ENCODE measurements at regions not wholly inside any gene's neighbourhood (a gene's known extent, or its start where the extent isn't known, plus 50 kb on each side); places are given as distances from the start of the nearest gene placed in this dataset.

DNA sequence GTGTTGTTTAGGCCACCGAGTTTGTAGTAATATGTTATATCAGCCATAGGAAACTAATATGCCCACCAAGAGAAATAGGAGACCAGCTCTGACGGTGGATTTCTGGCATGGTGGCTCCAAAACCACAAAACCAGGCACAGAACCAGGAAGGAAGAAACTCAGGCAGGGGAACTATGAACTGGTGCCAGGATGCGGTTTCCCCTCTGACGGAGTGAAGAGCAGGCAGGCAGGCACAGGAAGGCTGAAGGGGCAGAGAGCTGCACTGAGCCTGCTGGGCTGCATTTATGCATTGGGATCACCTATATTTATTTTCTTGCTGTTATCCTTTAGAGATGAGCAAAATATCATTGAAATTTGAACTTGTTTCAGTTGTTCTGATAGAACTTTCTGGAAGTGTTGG lies 479.4 kb downstream of the VRK1 start:
- Mint-ChIP-seq H3K4me1 (peaks cover 10% of the 10 kb centered on the region), H3K27ac (no peak overlapping the region), H3K9me3 (no peaks in the 10 kb centered on the region), H3K4me3 (no peak overlapping the region), H3K36me3 (no peaks in the 10 kb centered on the region)
- ATAC-seq: peak; percentile 43
- DNase-seq (ENCODE audit: low spot score in 2 of 2): no peak

DNA sequence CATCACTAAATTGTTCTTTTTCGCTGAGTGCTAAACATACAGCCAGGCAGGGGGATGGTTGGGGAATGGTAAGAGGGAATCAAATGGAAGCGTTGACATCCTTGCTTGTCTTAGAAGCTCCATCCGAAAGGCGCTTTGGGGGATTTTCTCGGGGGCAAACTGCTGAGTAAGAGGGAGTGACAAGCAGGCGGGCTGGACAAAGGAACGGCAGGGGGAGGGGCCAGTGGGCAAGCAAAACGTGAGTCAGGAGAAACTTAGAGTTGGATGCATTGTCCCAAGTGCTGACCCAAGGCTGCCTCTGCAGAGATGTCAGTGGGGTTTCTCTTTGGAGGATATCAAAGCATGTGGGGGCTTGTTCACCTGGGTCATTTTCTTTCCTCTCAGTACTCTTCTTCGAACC lies 480.5 kb downstream of the VRK1 start:
- no peak overlapping the region for H3K4me3 Mint-ChIP-seq
- H3K9me3 Mint-ChIP-seq: no peaks in the 10 kb centered on the region
- H3K4me1 Mint-ChIP-seq: peaks cover 10% of the 10 kb centered on the region
- H3K27ac Mint-ChIP-seq: no peak overlapping the region
- ATAC-seq (no peak), DNase-seq (ENCODE audit: low spot score in 2 of 2) (no peak)
- H3K36me3 Mint-ChIP-seq: no peaks in the 10 kb centered on the region

DNA sequence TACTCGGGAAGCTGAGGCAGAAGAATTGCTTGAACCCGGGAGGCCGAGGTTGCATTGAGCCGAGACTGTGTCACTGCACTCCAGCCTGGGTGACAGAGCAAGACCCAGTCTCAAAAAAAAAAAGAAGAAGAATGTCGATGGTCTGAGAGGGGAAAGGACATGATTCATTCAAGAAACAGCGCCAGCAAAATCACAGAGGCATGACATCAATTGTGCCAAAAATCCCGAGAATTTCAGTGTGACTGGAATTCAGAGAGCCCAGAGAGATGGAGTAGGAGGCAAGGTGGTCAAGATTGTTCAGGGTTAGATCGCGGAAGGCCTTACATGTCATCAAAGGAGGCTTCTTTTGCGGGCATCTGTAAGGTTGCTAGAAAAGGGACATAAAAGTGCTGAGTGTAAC lies 483.3 kb downstream of the VRK1 start:
- no peak for ATAC-seq
- no peaks in the 10 kb centered on the region for H3K36me3 Mint-ChIP-seq
- no peak for DNase-seq (ENCODE audit: low spot score in 2 of 2)
- no peaks in the 10 kb centered on the region for H3K9me3 Mint-ChIP-seq
- H3K4me1 Mint-ChIP-seq: peaks cover 10% of the 10 kb centered on the region
- no peak overlapping the region for H3K4me3 Mint-ChIP-seq
- H3K27ac Mint-ChIP-seq: no peak overlapping the region

DNA sequence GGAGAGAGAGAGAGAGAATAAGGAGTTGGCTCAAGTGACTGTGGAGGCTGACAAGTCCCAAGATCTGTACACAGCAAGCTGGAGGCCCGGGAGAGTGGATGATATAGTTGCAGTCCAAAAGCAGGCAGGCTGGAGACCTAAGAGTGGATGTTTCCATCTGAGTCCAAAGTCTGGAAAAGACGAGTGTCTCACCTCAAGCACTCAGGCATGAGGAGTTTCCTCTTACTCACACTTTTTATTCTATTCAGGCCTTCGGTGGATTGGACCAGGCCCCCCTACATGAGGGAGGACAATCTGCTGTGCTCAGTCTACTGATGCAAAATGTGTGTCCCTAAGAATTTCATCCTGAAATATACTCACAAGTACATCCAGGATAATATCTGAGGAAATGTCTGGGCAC lies 484.6 kb downstream of the VRK1 start:
- H3K9me3 Mint-ChIP-seq: no peaks in the 10 kb centered on the region
- DNase-seq (ENCODE audit: low spot score in 2 of 2) (no peak), ATAC-seq (no peak)
- H3K4me1 Mint-ChIP-seq: peaks cover 2% of the 10 kb centered on the region
- no peaks in the 10 kb centered on the region for H3K36me3 Mint-ChIP-seq
- H3K27ac Mint-ChIP-seq: no peak overlapping the region
- no peak overlapping the region for H3K4me3 Mint-ChIP-seq

DNA sequence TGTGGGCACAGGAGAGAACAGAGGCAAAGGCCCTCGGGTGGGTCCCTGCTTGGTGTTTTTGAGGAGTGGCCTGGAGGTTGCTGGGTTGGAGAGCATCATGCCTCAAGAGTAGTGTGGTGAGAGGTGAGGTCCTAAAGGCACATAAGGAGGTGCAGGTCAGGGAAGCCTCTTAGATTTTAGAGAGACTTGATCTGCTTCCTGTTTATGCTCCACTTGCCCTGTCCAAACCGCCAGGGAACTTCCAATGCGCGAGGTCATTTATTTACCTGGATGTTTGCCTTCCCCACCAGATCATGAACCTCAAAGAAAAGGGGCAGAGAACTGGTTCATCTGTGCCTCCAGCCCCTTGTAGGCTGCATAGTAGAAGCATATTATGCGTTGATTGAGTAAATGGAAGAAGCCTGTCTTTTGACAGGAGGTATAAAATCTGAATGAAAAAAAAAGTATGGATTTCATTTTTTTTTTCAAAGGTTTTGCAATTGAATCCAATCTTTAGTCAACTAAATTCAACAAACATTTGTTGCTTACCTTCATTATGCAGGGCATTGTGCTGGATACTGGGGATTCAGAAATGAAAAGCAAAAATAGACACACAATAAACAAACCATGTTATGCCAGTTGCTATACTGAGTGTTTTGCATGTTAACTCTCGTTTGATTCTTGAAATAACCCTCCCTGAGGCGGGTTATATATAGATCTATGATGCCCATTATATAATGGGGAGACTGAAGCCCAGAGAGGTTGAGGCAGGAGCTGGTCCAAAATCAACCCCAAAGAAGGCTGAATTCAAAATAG lies 485.2 kb downstream of the VRK1 start:
- no peak for ATAC-seq

DNA sequence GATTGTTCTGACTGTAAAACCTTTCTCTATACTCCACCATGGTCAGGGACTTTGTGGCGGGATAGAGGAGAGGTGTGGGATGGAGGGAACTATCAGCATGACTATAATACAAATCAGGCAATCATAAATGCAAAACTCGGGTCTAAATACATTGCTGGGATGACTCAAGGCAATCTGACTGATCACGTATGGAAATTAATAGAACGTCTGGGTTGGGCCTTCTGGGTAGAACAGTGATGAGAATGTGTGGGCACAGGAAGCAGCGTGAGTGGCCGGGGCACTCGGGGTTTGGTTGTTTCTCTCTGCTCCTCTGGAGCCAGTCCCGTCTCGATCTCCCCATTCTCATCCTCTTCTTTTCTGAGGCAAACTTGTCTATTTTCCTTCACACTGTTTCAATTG lies 485.8 kb downstream of the VRK1 start:
- H3K27ac Mint-ChIP-seq: no peak overlapping the region
- H3K36me3 Mint-ChIP-seq: no peaks in the 10 kb centered on the region
- ATAC-seq (peak; percentile 57), DNase-seq (ENCODE audit: low spot score in 2 of 2) (no peak)
- no peak overlapping the region for H3K4me3 Mint-ChIP-seq
- H3K4me1 Mint-ChIP-seq: no peaks in the 10 kb centered on the region
- no peaks in the 10 kb centered on the region for H3K9me3 Mint-ChIP-seq

More for the DNA sequence above, 485.2 kb downstream of the VRK1 start:
- H3K36me3 Mint-ChIP-seq: no peaks in the 10 kb centered on the region
- H3K9me3 Mint-ChIP-seq: no peaks in the 10 kb centered on the region
- H3K27ac Mint-ChIP-seq: no peak overlapping the region
- DNase-seq (ENCODE audit: low spot score in 2 of 2): no peak
- no peak overlapping the region for H3K4me3 Mint-ChIP-seq
- no peaks in the 10 kb centered on the region for H3K4me1 Mint-ChIP-seq

DNA sequence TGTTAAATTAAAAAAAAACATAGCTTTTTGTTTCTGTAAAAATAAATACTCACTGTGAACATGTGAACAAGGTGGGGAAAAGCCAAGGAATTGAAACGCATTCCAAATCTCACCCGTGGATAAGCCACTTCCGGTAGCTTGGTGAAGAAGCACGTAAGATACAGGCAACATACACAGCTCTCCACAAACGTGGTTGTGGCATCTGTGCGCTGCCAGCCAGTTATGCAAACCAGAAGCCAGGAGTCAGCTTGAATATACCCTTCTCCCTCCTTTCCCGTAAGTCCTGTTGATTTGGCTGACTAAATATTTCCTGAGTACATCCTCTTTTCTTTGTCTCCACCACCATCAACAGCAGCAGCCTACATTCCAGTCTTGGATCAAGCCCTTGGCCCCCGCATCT lies 486.2 kb downstream of the VRK1 start:
- no peak for ATAC-seq
- no peak for DNase-seq (ENCODE audit: low spot score in 2 of 2)
- Mint-ChIP-seq H3K27ac (no peak overlapping the region), H3K4me3 (no peak overlapping the region), H3K36me3 (no peaks in the 10 kb centered on the region), H3K9me3 (no peaks in the 10 kb centered on the region), H3K4me1 (no peaks in the 10 kb centered on the region)

DNA sequence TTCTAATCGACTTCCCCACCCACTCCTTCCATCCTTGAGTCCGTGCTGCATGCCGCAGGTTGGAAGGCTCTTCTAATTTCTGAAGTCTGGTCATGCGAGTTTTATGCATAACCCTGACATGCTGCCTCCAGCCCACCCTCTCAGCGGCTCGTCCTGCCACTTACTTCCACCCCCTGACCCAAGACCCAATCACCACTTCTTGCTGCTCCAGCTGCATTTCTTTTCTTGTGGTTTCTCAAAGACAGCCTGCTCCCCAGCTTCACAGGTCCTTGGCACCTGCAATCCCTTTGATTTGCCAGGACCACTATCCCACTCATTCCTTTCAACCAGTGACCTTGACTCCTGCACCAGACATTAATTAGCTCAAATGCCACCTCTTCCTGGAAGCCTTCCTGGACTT lies 486.7 kb downstream of the VRK1 start:
- H3K9me3 Mint-ChIP-seq: no peaks in the 10 kb centered on the region
- no peak for DNase-seq (ENCODE audit: low spot score in 2 of 2)

DNA sequence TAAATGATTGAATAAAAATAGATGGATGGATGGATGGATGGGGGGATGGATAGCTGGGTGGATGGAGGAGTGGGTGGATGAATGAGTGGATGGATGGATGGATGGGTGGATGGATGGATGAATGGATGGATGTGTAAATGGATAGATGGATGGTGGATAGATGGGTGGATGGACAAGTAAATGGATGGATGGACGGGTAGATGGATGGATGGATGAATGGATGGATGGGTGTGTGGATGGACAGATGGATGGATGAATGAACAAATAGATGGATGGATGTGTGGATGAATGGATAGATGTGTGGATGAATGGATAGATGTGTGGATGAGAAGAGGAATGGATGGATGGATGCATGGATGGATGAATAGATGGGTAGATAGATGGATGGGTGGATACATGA lies 490.8 kb downstream of the VRK1 start:
- H3K4me1 Mint-ChIP-seq: peaks cover 20% of the 10 kb centered on the region
- no peaks in the 10 kb centered on the region for H3K9me3 Mint-ChIP-seq
- H3K36me3 Mint-ChIP-seq: no peaks in the 10 kb centered on the region
- DNase-seq (ENCODE audit: low spot score in 2 of 2): no peak
- ATAC-seq: no peak
- H3K4me3 Mint-ChIP-seq: no peak overlapping the region
- no peak overlapping the region for H3K27ac Mint-ChIP-seq

More for the DNA sequence above, 486.7 kb downstream of the VRK1 start:
- Mint-ChIP-seq H3K4me3 (no peak overlapping the region), H3K4me1 (no peaks in the 10 kb centered on the region), H3K36me3 (no peaks in the 10 kb centered on the region), H3K27ac (no peak overlapping the region)
- no peak for ATAC-seq

DNA sequence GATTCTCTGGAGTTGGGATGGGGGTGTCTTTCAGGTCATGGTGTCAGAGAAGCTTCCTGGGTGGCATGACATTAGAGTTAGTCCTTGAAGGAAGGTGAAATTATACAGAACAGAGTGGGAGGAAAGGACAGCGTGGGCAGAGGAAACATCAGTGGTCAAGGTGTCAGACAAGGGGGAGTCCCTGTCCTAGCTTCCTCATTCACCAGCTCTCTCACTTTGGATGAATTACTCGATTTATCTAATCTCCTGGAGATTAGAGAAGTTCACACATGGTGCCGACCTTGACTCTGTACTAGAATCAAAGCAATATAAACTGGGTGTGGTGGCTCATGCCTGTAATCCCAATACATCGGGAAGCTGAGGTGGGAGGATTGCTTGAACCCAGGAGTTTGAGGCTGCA lies 492.9 kb downstream of the VRK1 start:
- ATAC-seq (peak; percentile 76), DNase-seq (ENCODE audit: low spot score in 2 of 2) (no peak)
- peaks cover 20% of the 10 kb centered on the region for H3K4me1 Mint-ChIP-seq
- H3K27ac Mint-ChIP-seq: no peak overlapping the region
- H3K9me3 Mint-ChIP-seq: no peaks in the 10 kb centered on the region
- no peaks in the 10 kb centered on the region for H3K36me3 Mint-ChIP-seq
- H3K4me3 Mint-ChIP-seq: no peak overlapping the region

DNA sequence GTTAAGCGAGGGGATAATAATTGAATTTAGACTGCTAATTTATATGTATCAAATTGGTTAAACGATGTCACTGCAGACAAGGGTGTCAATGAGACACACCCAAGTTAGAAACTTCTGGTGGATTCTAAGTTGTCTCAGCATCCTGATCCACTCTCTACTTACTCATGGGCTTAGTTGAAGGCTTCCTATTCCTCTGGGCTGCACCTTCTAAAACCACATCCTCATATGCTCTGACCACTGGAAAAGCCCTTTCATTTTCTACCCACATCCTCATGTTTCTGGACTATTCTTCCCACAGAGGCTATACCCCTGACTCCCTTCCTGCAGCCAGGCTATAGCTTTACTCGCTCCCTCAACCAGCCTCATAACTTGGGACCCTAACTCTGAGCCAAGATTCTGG lies 493.8 kb downstream of the VRK1 start:
- DNase-seq (ENCODE audit: low spot score in 2 of 2) (no peak), ATAC-seq (peak; percentile 61)
- Mint-ChIP-seq H3K4me3 (no peak overlapping the region), H3K9me3 (no peaks in the 10 kb centered on the region), H3K4me1 (peaks cover 20% of the 10 kb centered on the region), H3K36me3 (no peaks in the 10 kb centered on the region), H3K27ac (no peak overlapping the region)

DNA sequence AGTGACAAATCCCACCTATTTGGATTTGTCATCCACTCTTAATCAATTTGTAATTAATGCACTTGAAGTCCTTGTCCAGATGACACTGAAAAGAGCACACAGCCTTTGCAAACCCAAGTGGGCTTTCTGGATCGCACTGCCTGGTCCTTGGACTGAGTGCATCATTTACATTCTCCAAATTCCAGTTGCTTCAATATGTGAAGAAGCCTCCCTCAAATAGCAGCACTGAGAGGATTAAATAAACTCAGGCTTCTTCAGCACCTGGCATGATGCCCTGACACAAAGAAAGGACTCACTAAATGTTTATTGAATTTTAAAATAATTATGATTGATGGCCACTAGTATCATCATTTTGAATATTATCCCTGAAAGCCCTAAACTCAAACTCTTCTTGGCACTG lies 496.5 kb downstream of the VRK1 start:
- Mint-ChIP-seq H3K4me3 (no peak overlapping the region), H3K4me1 (peaks cover 20% of the 10 kb centered on the region), H3K27ac (no peak overlapping the region), H3K9me3 (no peaks in the 10 kb centered on the region), H3K36me3 (no peaks in the 10 kb centered on the region)
- ATAC-seq: no peak
- DNase-seq (ENCODE audit: low spot score in 2 of 2): no peak

DNA sequence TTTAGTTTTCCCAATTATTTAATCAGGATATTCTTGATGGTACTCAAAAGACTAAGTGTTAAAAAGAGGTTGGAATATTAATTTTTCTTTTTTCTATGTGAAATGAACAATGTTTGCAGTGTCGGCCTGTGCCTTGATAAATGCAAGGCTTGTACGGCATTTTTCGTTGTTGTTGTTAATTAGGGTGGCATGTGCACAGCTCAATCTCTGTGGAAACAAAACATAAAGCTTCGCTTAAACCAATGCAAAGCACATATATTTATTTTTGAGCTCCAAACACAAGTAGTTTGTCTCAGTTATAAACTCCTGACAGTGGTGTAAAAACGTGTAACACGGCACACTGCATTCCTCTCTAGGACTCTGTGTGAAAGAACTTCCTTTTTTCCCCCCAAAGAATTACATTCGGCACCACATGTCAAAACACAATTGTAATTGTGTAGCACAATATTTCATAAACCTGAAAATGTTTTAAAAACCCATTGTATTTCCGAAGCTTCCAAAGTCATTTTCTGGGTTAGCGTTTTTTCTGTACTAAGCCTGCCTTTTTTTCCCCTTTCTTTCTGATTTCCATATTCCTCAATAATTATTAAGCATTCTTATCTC lies 498.0 kb downstream of the VRK1 start:
- Mint-ChIP-seq H3K4me3 (no peak overlapping the region), H3K36me3 (no peaks in the 10 kb centered on the region), H3K4me1 (peaks cover 23% of the 10 kb centered on the region), H3K9me3 (no peaks in the 10 kb centered on the region), H3K27ac (no peak overlapping the region)
- ATAC-seq (no peak), DNase-seq (ENCODE audit: low spot score in 2 of 2) (no peak)

DNA sequence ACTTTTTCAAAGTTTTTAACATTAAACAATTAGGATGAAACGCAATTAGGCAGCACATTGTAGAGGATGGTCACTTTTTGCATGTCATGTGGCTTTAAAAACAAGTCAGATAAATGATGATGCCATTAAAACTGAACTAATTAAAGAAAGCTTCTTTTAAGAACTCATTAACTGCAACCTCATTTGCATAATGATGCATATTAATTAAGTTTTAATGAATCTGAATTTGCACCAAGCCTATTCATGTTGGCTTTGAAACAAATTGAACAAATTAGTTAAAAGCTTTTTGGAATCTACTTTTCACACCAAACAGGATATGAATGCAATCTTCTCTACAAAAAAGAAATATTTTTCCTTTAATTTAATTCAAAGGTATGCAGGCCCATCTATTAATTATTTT lies 499.0 kb downstream of the VRK1 start:
- ATAC-seq (no peak), DNase-seq (ENCODE audit: low spot score in 2 of 2) (no peak)
- H3K9me3 Mint-ChIP-seq: no peaks in the 10 kb centered on the region

DNA sequence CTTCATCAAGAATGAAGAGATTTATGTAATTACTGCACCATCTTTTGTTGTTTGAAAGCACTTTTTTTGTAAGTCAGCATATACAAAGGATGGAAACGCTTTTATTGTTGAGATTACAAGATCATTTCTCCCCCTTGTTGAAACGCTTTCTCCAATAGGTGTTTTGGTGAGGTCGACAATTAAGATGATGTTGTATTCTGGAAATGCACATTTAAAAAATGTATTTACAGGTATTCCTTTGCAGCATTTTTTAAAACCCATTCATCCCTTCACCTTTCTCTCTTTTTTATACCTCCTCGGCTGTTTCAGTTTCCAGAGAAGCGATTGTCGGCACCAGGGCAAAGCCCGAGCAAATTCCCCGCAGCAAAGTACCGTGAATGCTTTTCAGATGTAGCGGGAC lies 499.9 kb downstream of the VRK1 start:
- no peaks in the 10 kb centered on the region for H3K9me3 Mint-ChIP-seq
- no peak overlapping the region for H3K27ac Mint-ChIP-seq
- ATAC-seq (no peak), DNase-seq (ENCODE audit: low spot score in 2 of 2) (no peak)
- no peaks in the 10 kb centered on the region for H3K36me3 Mint-ChIP-seq
- no peak overlapping the region for H3K4me3 Mint-ChIP-seq
- peaks cover 15% of the 10 kb centered on the region for H3K4me1 Mint-ChIP-seq

More for the DNA sequence above, 499.0 kb downstream of the VRK1 start:
- no peak overlapping the region for H3K27ac Mint-ChIP-seq
- H3K4me1 Mint-ChIP-seq: peaks cover 19% of the 10 kb centered on the region
- H3K36me3 Mint-ChIP-seq: no peaks in the 10 kb centered on the region
- no peak overlapping the region for H3K4me3 Mint-ChIP-seq

DNA sequence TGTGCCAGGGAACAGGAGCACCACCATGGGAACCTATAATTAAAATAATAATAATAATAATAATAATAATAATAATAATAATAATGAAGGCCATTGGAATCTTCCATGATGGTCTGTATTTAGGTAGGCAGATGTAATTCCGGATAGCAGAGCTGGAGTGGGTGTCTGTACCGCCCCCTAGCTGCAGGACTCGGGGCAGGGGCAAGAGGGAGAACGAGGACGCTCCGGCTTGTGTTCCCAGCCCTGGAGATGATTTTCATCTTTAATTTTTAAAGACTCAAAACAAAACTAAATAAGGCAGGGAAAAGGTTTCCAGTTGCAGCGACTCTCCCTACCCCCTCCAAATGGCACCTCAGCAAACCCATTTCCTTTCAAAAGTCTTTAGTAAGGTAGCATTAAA lies 501.1 kb downstream of the VRK1 start:
- H3K9me3 Mint-ChIP-seq: no peaks in the 10 kb centered on the region
- no peaks in the 10 kb centered on the region for H3K36me3 Mint-ChIP-seq
- DNase-seq (ENCODE audit: low spot score in 2 of 2) (no peak), ATAC-seq (no peak)
- peaks cover 15% of the 10 kb centered on the region for H3K4me1 Mint-ChIP-seq
- no peak overlapping the region for H3K4me3 Mint-ChIP-seq
- no peak overlapping the region for H3K27ac Mint-ChIP-seq

All from stimulated activated effector memory CD8-positive, alpha-beta T cell treated with anti-CD3 and anti-CD28 coated beads, Interleukin-12 subunit alpha, Interleukin-12 subunit beta, amount 100 ng/mL, for 72 hours (primary cell).